ENCODE measurements at regions not wholly inside any gene's neighbourhood (a gene's known extent, or its start where the extent isn't known, plus 50 kb on each side); places are given as distances from the start of the nearest gene placed in this dataset.

- H3K4me3 ChIP-seq (ENCODE audit: low read depth, low read length): no peak overlapping the region
- no peak for TF ChIP-seq CTCF (IDR thresholded peaks at IDR 0.05; ENCODE audit: borderline replicate concordance, insufficient read depth, low read depth, low read length)
Measured at GRCh38 chr4:189294574-189294973, 646.1 kb upstream of the FRG1 start.

GRCh38 chr4:189299706-189300105, 641.0 kb upstream of the FRG1 start:
- H3K4me3 ChIP-seq (ENCODE audit: low read depth, low read length): no peak overlapping the region
- TF ChIP-seq CTCF (IDR thresholded peaks at IDR 0.05; ENCODE audit: borderline replicate concordance, insufficient read depth, low read depth, low read length): no peak

- H3K4me3 ChIP-seq (ENCODE audit: low read depth, low read length): no peak overlapping the region
- no peak for TF ChIP-seq CTCF (IDR thresholded peaks at IDR 0.05; ENCODE audit: borderline replicate concordance, insufficient read depth, low read depth, low read length)
Measured at GRCh38 chr4:189301692-189302091, 639.0 kb upstream of the FRG1 start.

GRCh38 chr4:189302719-189303118, 638.0 kb upstream of the FRG1 start:
- no peak overlapping the region for H3K4me3 ChIP-seq (ENCODE audit: low read depth, low read length)
- no peak for TF ChIP-seq CTCF (IDR thresholded peaks at IDR 0.05; ENCODE audit: borderline replicate concordance, insufficient read depth, low read depth, low read length)

- H3K4me3 ChIP-seq (ENCODE audit: low read depth, low read length): no peak overlapping the region
- TF ChIP-seq CTCF (IDR thresholded peaks at IDR 0.05; ENCODE audit: borderline replicate concordance, insufficient read depth, low read depth, low read length): no peak
Measured at GRCh38 chr4:189304167-189304566, 636.5 kb upstream of the FRG1 start.

GRCh38 chr4:189304809-189305208, 635.9 kb upstream of the FRG1 start:
- H3K4me3 ChIP-seq (ENCODE audit: low read depth, low read length): no peak overlapping the region
- no peak for TF ChIP-seq CTCF (IDR thresholded peaks at IDR 0.05; ENCODE audit: borderline replicate concordance, insufficient read depth, low read depth, low read length)

GRCh38 chr4:189305500-189305899, 635.2 kb upstream of the FRG1 start:
- H3K4me3 ChIP-seq (ENCODE audit: low read depth, low read length): no peak overlapping the region
- no peak for TF ChIP-seq CTCF (IDR thresholded peaks at IDR 0.05; ENCODE audit: borderline replicate concordance, insufficient read depth, low read depth, low read length)

Measured in GM12875 (cell line).